ENCODE measurements at regions not wholly inside any gene's neighbourhood (a gene's known extent, or its start where the extent isn't known, plus 50 kb on each side); places are given as distances from the start of the nearest gene placed in this dataset.
A peak's percentile ranks its signal among the peaks of the same experiment; 100 is the strongest.

GRCh38 chr14:55850825-55851241 is 267.4 kb upstream of the PELI2 start:
- Histone ChIP-seq H2AFZ (ENCODE audit: low read depth, low read length) (no peak overlapping the region), H3K36me3 (ENCODE audit: insufficient read depth, low read length) (no peaks in the 10 kb centered on the region), H3K4me1 (ENCODE audit: insufficient read depth, low read length) (peaks cover 19% of the 10 kb centered on the region), H3K4me3 (ENCODE audit: insufficient read depth, low read depth, low read length) (no peak overlapping the region), H3K27me3 (ENCODE audit: insufficient read depth, low read length) (no peaks in the 10 kb centered on the region), H3K27ac (ENCODE audit: low read depth, low read length) (no peak overlapping the region), H3K79me2 (ENCODE audit: insufficient read depth, low read length) (no peaks in the 10 kb centered on the region), H3K9me3 (ENCODE audit: insufficient read depth, low read depth, low read length) (no peaks in the 10 kb centered on the region), H3K4me2 (ENCODE audit: low read length) (no peak overlapping the region), H3K9ac (ENCODE audit: low read length) (no peak overlapping the region), H4K20me1 (ENCODE audit: insufficient read depth, low read length) (no peaks in the 10 kb centered on the region)
- peaks cover 4% of the 10 kb centered on the region for H3K9me3 Mint-ChIP-seq (ENCODE audit: unreplicated experiment)
- no peak overlapping the region for H3K4me3 Mint-ChIP-seq (ENCODE audit: unreplicated experiment)
- no peak for TF ChIP-seq EZH2 (IDR thresholded peaks at IDR 0.05; ENCODE audit: insufficient read depth, low read length)
- no peak for TF ChIP-seq CTCF (IDR thresholded peaks at IDR 0.05; ENCODE audit: insufficient read depth, low read depth, low read length)
- FAIRE-seq (no peak), DNase-seq (ENCODE audit: low read depth) (peak; percentile 56)
- peaks cover 13% of the 10 kb centered on the region for H3K4me1 Mint-ChIP-seq (ENCODE audit: low read depth, unreplicated experiment)
- H3K27me3 Mint-ChIP-seq (ENCODE audit: low read depth, unreplicated experiment): no peaks in the 10 kb centered on the region
- no peaks in the 10 kb centered on the region for H3K36me3 Mint-ChIP-seq (ENCODE audit: low read depth, unreplicated experiment)
- H3K27ac Mint-ChIP-seq (ENCODE audit: unreplicated experiment): no peak overlapping the region

GRCh38 chr14:55851301-55851700 is 266.9 kb upstream of the PELI2 start:
- Mint-ChIP-seq H3K9me3 (ENCODE audit: unreplicated experiment) (peaks cover 4% of the 10 kb centered on the region), H3K27ac (ENCODE audit: unreplicated experiment) (no peak overlapping the region), H3K4me3 (ENCODE audit: unreplicated experiment) (no peak overlapping the region), H3K27me3 (ENCODE audit: low read depth, unreplicated experiment) (no peaks in the 10 kb centered on the region), H3K4me1 (ENCODE audit: low read depth, unreplicated experiment) (peaks cover 13% of the 10 kb centered on the region), H3K36me3 (ENCODE audit: low read depth, unreplicated experiment) (no peaks in the 10 kb centered on the region)
- H4K20me1 ChIP-seq (ENCODE audit: insufficient read depth, low read length): no peaks in the 10 kb centered on the region
- H3K36me3 ChIP-seq (ENCODE audit: insufficient read depth, low read length): no peaks in the 10 kb centered on the region
- H3K79me2 ChIP-seq (ENCODE audit: insufficient read depth, low read length): no peaks in the 10 kb centered on the region
- no peaks in the 10 kb centered on the region for H3K27me3 ChIP-seq (ENCODE audit: insufficient read depth, low read length)
- H3K9me3 ChIP-seq (ENCODE audit: insufficient read depth, low read depth, low read length): no peaks in the 10 kb centered on the region
- DNase-seq (ENCODE audit: low read depth) (no peak), FAIRE-seq (no peak)
- TF ChIP-seq CTCF (IDR thresholded peaks at IDR 0.05; ENCODE audit: insufficient read depth, low read depth, low read length): no peak
- no peak overlapping the region for H3K9ac ChIP-seq (ENCODE audit: low read length)
- H3K4me3 ChIP-seq (ENCODE audit: insufficient read depth, low read depth, low read length): no peak overlapping the region
- H3K4me1 ChIP-seq (ENCODE audit: insufficient read depth, low read length): peaks cover 19% of the 10 kb centered on the region
- no peak overlapping the region for H2AFZ ChIP-seq (ENCODE audit: low read depth, low read length)
- no peak overlapping the region for H3K4me2 ChIP-seq (ENCODE audit: low read length)
- H3K27ac ChIP-seq (ENCODE audit: low read depth, low read length): no peak overlapping the region

GRCh38 chr14:55851961-55852360 is 266.2 kb upstream of the PELI2 start:
- Mint-ChIP-seq H3K27ac (ENCODE audit: unreplicated experiment) (no peak overlapping the region), H3K36me3 (ENCODE audit: low read depth, unreplicated experiment) (no peaks in the 10 kb centered on the region), H3K4me3 (ENCODE audit: unreplicated experiment) (no peak overlapping the region), H3K27me3 (ENCODE audit: low read depth, unreplicated experiment) (no peaks in the 10 kb centered on the region), H3K9me3 (ENCODE audit: unreplicated experiment) (peaks cover 4% of the 10 kb centered on the region), H3K4me1 (ENCODE audit: low read depth, unreplicated experiment) (peaks cover 13% of the 10 kb centered on the region)
- no peaks in the 10 kb centered on the region for H3K36me3 ChIP-seq (ENCODE audit: insufficient read depth, low read length)
- no peak overlapping the region for H2AFZ ChIP-seq (ENCODE audit: low read depth, low read length)
- H3K4me2 ChIP-seq (ENCODE audit: low read length): no peak overlapping the region
- H3K4me3 ChIP-seq (ENCODE audit: insufficient read depth, low read depth, low read length): no peak overlapping the region
- FAIRE-seq: no peak
- H3K27me3 ChIP-seq (ENCODE audit: insufficient read depth, low read length): no peaks in the 10 kb centered on the region
- H3K9me3 ChIP-seq (ENCODE audit: insufficient read depth, low read depth, low read length): no peaks in the 10 kb centered on the region
- no peak overlapping the region for H3K27ac ChIP-seq (ENCODE audit: low read depth, low read length)
- no peak for DNase-seq (ENCODE audit: low read depth)
- TF ChIP-seq EZH2 (IDR thresholded peaks at IDR 0.05; ENCODE audit: insufficient read depth, low read length): no peak
- no peak for TF ChIP-seq CTCF (IDR thresholded peaks at IDR 0.05; ENCODE audit: insufficient read depth, low read depth, low read length)
- H4K20me1 ChIP-seq (ENCODE audit: insufficient read depth, low read length): no peaks in the 10 kb centered on the region
- H3K4me1 ChIP-seq (ENCODE audit: insufficient read depth, low read length): peaks cover 18% of the 10 kb centered on the region
- H3K9ac ChIP-seq (ENCODE audit: low read length): no peak overlapping the region
- no peaks in the 10 kb centered on the region for H3K79me2 ChIP-seq (ENCODE audit: insufficient read depth, low read length)
